Ascending aorta (tissue), 2 donors: ENCODE measurements at regions not wholly inside any gene's neighbourhood (a gene's known extent, or its start where the extent isn't known, plus 50 kb on each side); places are given as distances from the start of the nearest gene placed in this dataset.

Source experiments
- DNase-seq, 2 donors: peaks; one replicate each; pipeline ENCODE4 v3.0.0-alpha.2; 2019; ENCODE audit warnings: low spot score in 2 of 2
- H3K27ac ChIP-seq, 2 donors: fragments of 200-600 bp; sonication (generic); one replicate each; pipeline ENCODE4 v1.5.1; 2016 to 2017; ENCODE audit warnings: mild to moderate bottlenecking in 1 of 2
- H3K27me3 ChIP-seq: fragments of 200-600 bp; sonication (generic); one replicate; pipeline ENCODE4 v1.5.1; 2017
- H3K36me3 ChIP-seq, 2 donors: fragments of 200-600 bp; sonication (generic); one replicate each; pipeline ENCODE4 v1.5.1; 2016
- H3K4me1 ChIP-seq, 2 donors: fragments of 200-600 bp; sonication (generic); one replicate each; pipeline ENCODE4 v1.5.1; 2016 to 2017; ENCODE audit warnings: mild to moderate bottlenecking in 1 of 2
- H3K4me3 ChIP-seq, 2 donors: fragments of 200-600 bp; sonication (generic); one replicate each; pipeline ENCODE4 v1.5.1; 2016 to 2017; ENCODE audit warnings: mild to moderate bottlenecking in 1 of 2
- H3K9me3 ChIP-seq, 2 donors: fragments of 200-600 bp; sonication (generic); one replicate each; pipeline ENCODE4 v1.5.1; 2016
- intact Hi-C: fragments of 100-400 bp; cut with DNase I; formaldehyde crosslinking; loops from one replicate; pipeline ENCODE4 v1.15.1; 2023
- TF ChIP-seq, protein P1 (sequence below), 3 experiments: fragments of 200-600 bp in 2 of 3; fragments of 450-650 bp in 1 of 3; sonication (generic) in 2 of 3; IDR thresholded peaks; one replicate each; pipeline ENCODE4 v1.5.1; 2016 to 2019; ENCODE audit warnings: antibody characterized with exemption in 3 of 3, mild to moderate bottlenecking in 1 of 3, moderate library complexity in 1 of 3

DNA sequence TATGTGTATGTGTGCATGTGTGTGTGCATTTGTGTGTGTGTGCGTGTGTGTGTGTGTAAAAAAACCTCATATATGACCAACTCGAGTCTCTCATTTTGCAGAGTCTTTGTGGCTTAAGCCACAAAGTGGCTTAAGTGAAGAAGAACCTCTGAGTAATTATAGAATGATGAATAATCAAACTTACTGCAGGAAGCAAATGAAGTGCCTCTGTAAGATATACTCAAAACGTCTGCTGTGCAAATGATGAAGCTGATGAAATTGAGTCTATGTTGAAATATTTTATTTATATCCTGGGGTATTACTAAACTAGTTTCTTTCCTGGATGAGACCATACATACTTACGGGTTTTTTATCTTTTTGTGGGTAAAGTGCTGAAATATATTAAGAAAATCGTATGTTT is 1198.7 kb downstream of the PCDH7 start:
- H3K27me3 ChIP-seq = no peaks in the 10 kb centered on the region
- H3K4me3 ChIP-seq = no peak overlapping the region
- no peak for DNase-seq
- TF ChIP-seq, protein P1, sequence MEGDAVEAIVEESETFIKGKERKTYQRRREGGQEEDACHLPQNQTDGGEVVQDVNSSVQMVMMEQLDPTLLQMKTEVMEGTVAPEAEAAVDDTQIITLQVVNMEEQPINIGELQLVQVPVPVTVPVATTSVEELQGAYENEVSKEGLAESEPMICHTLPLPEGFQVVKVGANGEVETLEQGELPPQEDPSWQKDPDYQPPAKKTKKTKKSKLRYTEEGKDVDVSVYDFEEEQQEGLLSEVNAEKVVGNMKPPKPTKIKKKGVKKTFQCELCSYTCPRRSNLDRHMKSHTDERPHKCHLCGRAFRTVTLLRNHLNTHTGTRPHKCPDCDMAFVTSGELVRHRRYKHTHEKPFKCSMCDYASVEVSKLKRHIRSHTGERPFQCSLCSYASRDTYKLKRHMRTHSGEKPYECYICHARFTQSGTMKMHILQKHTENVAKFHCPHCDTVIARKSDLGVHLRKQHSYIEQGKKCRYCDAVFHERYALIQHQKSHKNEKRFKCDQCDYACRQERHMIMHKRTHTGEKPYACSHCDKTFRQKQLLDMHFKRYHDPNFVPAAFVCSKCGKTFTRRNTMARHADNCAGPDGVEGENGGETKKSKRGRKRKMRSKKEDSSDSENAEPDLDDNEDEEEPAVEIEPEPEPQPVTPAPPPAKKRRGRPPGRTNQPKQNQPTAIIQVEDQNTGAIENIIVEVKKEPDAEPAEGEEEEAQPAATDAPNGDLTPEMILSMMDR (IDR thresholded peaks at IDR 0.05) = no peak
- H3K36me3 ChIP-seq = no peaks in the 10 kb centered on the region
- H3K27ac ChIP-seq = no peak overlapping the region
- intact Hi-C loops = no loop called here
- H3K4me1 ChIP-seq = no peaks in the 10 kb centered on the region
- H3K9me3 ChIP-seq = no peaks in the 10 kb centered on the region

DNA sequence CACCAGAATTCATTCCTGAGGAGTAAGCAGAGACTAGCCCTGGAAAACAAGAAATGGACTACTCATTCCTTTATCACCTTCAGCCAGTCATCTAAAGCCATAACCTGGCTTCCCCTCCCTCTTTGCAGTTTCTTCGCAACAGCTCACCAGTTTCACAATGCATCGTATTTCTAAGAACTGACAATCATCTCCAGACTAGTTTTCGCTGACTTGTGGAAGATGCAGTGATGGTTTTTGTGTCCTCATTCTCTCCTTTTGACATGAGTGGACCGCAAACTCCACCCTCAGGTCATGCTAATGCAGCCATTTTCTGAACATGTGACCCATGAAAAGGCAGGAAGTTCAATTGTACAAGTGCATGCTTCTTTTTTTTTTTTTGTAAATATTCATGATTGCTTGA is 1203.5 kb downstream of the PCDH7 start:
- no peak for DNase-seq
- intact Hi-C loops = no loop called here
- H3K36me3 ChIP-seq = no peaks in the 10 kb centered on the region
- H3K9me3 ChIP-seq = no peaks in the 10 kb centered on the region
- no peak overlapping the region for H3K4me3 ChIP-seq
- no peaks in the 10 kb centered on the region for H3K4me1 ChIP-seq
- H3K27me3 ChIP-seq = no peaks in the 10 kb centered on the region
- no peak overlapping the region for H3K27ac ChIP-seq
- TF ChIP-seq, protein P1 (IDR thresholded peaks at IDR 0.05) = no peak

DNA sequence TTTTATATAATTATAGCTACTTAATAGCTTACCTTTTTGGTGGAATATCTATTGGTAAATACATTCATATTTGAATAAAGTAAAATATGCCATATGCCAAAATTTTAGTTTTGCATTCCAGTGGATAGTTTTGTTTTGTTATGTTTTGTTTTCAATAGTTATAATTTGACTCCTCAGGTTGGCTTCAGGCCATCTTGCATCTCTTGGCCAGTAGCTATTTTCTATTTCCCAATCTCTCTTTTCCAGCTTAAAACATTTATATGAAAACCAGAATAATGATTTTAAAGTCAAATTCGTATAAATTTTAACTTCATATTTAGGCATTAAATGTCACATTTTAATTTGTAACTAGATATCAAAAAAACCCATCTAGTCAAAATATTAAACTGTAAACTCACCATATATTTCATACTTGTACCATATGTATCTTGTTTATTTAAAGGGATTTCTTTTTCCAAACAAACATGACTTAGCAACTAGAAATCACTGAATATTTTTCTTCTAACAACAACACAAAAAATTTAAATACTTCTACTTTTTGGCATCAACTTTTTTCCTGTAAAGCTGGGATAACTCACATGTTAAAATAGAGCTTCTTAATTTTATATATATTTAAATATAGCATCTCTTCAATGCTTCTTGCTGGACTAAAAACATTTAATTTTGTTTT is 1209.6 kb downstream of the PCDH7 start:
- Histone ChIP-seq H3K27ac (no peak overlapping the region), H3K9me3 (no peaks in the 10 kb centered on the region)
- intact Hi-C loops = no loop called here

DNA sequence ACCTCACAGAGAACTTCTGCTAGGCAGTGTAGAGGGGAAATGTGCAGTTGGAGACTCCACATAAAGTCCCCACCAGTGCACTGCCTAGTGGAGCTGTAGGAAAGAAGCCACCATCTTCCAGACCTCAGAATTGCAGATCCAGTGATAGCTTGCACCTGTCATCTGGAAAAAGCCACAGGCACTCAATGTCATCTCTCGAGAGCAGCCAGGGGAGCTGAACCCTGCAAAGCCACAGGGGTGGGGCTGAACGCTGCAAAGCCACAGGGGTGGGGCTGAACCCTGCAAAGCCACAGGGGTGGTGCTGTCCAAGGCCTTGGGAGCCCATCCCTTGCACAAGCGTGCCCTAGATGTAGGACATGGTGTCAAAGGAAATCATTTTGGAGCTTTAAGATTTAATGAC is 1226.3 kb downstream of the PCDH7 start:
- intact Hi-C loops = no loop called here
- Histone ChIP-seq H3K27ac (no peak overlapping the region), H3K27me3 (no peaks in the 10 kb centered on the region), H3K9me3 (no peaks in the 10 kb centered on the region), H3K4me1 (no peaks in the 10 kb centered on the region), H3K4me3 (no peak overlapping the region), H3K36me3 (no peaks in the 10 kb centered on the region)
- TF ChIP-seq, protein P1 (IDR thresholded peaks at IDR 0.05) = no peak
- no peak for DNase-seq

More for the DNA sequence above, 1209.6 kb downstream of the PCDH7 start:
- Histone ChIP-seq H3K4me3 (no peak overlapping the region), H3K27me3 (no peaks in the 10 kb centered on the region), H3K4me1 (no peaks in the 10 kb centered on the region), H3K36me3 (no peaks in the 10 kb centered on the region)
- DNase-seq = no peak
- TF ChIP-seq, protein P1 (IDR thresholded peaks at IDR 0.05) = no peak

DNA sequence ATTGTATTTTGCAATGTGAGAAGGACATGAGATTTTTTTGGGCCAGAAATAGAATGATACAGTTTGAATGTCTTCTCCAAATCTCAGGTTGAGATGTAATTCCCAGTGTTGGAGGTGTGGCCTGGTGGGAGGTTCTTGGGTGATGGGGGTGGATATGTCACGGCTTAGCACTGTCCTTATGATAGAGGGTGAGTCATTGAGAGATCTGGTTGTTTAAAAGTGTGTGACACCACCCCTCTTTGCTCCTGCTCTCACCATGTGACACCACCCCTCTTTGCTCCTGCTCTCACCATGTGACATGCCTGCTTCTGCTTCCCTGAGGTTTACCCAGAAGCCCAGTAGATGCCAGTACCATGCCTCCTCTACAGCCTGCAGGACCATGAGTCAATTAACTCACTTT is 1226.9 kb downstream of the PCDH7 start:
- H3K4me3 ChIP-seq = no peak overlapping the region
- no peaks in the 10 kb centered on the region for H3K4me1 ChIP-seq
- TF ChIP-seq, protein P1 (IDR thresholded peaks at IDR 0.05) = no peak
- H3K36me3 ChIP-seq = no peaks in the 10 kb centered on the region
- H3K27ac ChIP-seq = no peak overlapping the region
- no peaks in the 10 kb centered on the region for H3K9me3 ChIP-seq
- H3K27me3 ChIP-seq = no peaks in the 10 kb centered on the region
- intact Hi-C loops = no loop called here
- DNase-seq = no peak

DNA sequence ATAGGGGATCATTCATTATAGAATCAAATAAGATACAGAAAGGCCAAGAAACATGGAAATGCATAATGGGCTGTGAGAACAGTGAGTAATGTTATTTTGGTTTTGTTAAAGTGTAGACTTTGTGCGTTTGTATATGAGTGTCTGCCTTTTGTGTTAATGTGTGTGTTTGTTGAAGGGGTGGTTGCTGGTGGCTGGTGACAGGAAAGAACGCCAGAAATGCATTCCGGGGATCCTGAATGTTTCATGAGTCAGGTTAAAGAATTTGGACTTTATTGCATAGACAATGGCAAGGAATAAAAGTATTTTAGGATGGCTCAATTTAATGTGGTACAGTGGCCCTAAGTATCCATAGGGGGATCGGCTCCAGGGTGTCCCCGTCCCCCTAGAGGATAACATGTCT is 1228.9 kb downstream of the PCDH7 start:
- Histone ChIP-seq H3K4me1 (no peaks in the 10 kb centered on the region), H3K27me3 (no peaks in the 10 kb centered on the region), H3K4me3 (no peak overlapping the region), H3K27ac (no peak overlapping the region), H3K36me3 (no peaks in the 10 kb centered on the region), H3K9me3 (no peaks in the 10 kb centered on the region)
- intact Hi-C loops = no loop called here
- DNase-seq = no peak
- TF ChIP-seq, protein P1 (IDR thresholded peaks at IDR 0.05) = no peak
